ENCODE measurements at regions not wholly inside any gene's neighbourhood (a gene's known extent, or its start where the extent isn't known, plus 50 kb on each side); places are given as distances from the start of the nearest gene placed in this dataset.

DNA sequence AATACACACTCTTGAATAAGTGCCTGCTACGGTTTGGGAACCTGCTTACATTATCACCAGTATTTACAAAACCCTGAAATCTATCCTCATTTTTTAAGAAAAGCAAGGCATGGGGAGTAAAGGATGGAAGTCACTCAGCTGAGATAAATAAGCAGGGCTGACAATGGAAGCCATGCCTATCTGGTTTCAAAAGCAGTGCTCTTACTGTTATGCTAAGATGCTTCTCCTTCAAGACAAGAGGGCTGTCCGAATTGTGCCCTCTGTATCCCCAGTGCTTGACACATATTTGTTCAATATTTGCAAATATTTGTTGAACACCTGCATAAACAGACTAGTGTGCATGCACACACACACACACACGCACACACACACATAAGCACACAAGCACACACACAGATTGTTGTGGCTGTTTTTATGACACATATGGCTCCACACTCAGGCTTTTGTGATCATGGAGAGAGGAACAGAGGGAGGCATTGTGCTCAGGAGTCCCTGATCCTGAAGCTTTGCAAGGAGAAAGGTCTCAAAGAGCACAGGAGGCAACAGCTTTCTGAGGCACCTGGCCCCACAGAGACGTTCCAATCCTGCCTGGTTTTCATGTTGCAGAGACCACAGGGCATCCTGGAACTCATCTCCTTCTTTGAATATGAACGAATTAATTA is 401.6 kb upstream of the CDH11 start:
- TF ChIP-seq, protein P1, sequence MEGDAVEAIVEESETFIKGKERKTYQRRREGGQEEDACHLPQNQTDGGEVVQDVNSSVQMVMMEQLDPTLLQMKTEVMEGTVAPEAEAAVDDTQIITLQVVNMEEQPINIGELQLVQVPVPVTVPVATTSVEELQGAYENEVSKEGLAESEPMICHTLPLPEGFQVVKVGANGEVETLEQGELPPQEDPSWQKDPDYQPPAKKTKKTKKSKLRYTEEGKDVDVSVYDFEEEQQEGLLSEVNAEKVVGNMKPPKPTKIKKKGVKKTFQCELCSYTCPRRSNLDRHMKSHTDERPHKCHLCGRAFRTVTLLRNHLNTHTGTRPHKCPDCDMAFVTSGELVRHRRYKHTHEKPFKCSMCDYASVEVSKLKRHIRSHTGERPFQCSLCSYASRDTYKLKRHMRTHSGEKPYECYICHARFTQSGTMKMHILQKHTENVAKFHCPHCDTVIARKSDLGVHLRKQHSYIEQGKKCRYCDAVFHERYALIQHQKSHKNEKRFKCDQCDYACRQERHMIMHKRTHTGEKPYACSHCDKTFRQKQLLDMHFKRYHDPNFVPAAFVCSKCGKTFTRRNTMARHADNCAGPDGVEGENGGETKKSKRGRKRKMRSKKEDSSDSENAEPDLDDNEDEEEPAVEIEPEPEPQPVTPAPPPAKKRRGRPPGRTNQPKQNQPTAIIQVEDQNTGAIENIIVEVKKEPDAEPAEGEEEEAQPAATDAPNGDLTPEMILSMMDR (IDR thresholded peaks at IDR 0.05; ENCODE audit: low read depth, low read length, poor library complexity, severe bottlenecking) = no peak
- TF ChIP-seq EZH2phosphoT487 (IDR thresholded peaks at IDR 0.05; ENCODE audit: borderline replicate concordance, low read length) = no peak
- Histone ChIP-seq H3K36me3 (ENCODE audit: control insufficient read depth, low read length) (no peaks in the 10 kb centered on the region), H3K79me2 (ENCODE audit: control insufficient read depth, low read length) (no peaks in the 10 kb centered on the region), H3K9me2 (replicated peaks; ENCODE audit: control insufficient read depth, low read length) (no peaks in the 10 kb centered on the region), H3K9me3 (ENCODE audit: control insufficient read depth, insufficient read depth, low read length) (no peaks in the 10 kb centered on the region), H4K20me1 (ENCODE audit: control insufficient read depth, insufficient read depth, low read depth, low read length) (no peaks in the 10 kb centered on the region), H3F3A (ENCODE audit: control insufficient read depth, insufficient read depth) (no peaks in the 10 kb centered on the region), H3K4me3 (ENCODE audit: low read length) (no peak overlapping the region), H3K4me1 (ENCODE audit: control insufficient read depth, low read length) (no peaks in the 10 kb centered on the region), H3K27me3 (ENCODE audit: control insufficient read depth, low read length) (no peaks in the 10 kb centered on the region), H3K4me2 (ENCODE audit: low read length) (no peak overlapping the region), H3K27ac (ENCODE audit: low read depth, low read length) (no peak overlapping the region)

DNA sequence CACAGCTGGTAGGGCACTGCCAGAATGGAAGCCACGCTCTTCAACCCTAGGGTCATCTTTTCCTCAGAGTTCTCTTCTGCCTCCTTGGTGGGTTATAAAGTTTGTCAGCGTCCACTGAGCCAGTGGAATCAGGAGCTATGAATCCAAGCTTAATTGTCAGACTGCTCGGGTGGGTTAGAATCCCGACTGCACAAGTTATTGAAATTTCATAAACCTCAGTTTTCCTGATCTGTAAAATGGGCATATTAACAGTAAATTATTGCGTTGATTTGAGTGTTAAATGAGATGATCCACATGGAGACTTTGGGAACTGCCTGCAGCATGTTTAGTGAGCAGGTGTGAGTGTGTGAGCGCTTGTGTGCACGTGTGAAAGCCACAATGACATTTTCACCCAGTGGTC is 400.5 kb upstream of the CDH11 start:
- Histone ChIP-seq H3K9me3 (ENCODE audit: control insufficient read depth, insufficient read depth, low read length) (no peaks in the 10 kb centered on the region), H3K27ac (ENCODE audit: low read depth, low read length) (no peak overlapping the region), H3K27me3 (ENCODE audit: control insufficient read depth, low read length) (no peaks in the 10 kb centered on the region), H4K20me1 (ENCODE audit: control insufficient read depth, insufficient read depth, low read depth, low read length) (no peaks in the 10 kb centered on the region), H3F3A (ENCODE audit: control insufficient read depth, insufficient read depth) (no peaks in the 10 kb centered on the region), H3K36me3 (ENCODE audit: control insufficient read depth, low read length) (no peaks in the 10 kb centered on the region), H3K4me3 (ENCODE audit: low read length) (no peak overlapping the region), H3K79me2 (ENCODE audit: control insufficient read depth, low read length) (no peaks in the 10 kb centered on the region), H3K9me2 (replicated peaks; ENCODE audit: control insufficient read depth, low read length) (no peaks in the 10 kb centered on the region), H3K4me2 (ENCODE audit: low read length) (no peak overlapping the region), H3K4me1 (ENCODE audit: control insufficient read depth, low read length) (no peaks in the 10 kb centered on the region)
- TF ChIP-seq EZH2phosphoT487 (IDR thresholded peaks at IDR 0.05; ENCODE audit: borderline replicate concordance, low read length) = no peak
- TF ChIP-seq, protein P1 (IDR thresholded peaks at IDR 0.05; ENCODE audit: low read depth, low read length, poor library complexity, severe bottlenecking) = no peak

DNA sequence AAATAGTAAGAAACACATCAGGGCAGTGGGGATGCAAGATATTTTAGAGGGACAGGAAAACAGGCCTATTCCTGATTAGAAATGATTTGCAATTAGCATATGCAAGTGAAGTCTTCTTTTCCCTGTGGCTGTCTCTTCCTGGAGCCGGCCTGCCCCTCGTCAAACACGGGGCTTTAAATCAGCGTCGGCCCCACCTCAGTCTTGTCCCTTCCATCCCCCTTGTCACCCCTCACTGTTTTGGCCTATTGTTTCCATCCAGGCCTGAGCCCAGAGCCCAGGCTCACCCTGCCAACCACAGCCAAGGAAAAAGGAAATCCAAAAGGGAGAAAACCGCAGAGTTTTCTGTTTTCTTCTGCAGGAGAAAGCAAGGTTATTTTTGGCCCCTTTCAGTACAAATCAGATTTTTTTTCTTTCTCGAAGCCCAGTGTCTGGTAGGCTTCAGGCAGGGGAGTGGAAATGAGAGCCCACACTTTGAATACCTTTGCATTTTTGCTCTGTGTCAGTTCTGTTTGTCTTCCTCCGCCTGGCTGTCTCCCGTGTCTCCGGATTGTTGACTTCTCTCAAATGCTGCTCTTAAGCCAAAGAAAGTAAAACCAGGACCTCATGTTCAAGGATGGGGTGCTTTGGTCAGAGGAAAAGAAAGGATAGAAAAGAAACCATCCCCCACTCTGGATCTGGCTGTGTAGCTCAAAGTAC is 399.9 kb upstream of the CDH11 start:
- Histone ChIP-seq H3K27me3 (ENCODE audit: control insufficient read depth, low read length) (no peaks in the 10 kb centered on the region), H4K20me1 (ENCODE audit: control insufficient read depth, insufficient read depth, low read depth, low read length) (no peaks in the 10 kb centered on the region), H3K36me3 (ENCODE audit: control insufficient read depth, low read length) (no peaks in the 10 kb centered on the region), H3F3A (ENCODE audit: control insufficient read depth, insufficient read depth) (no peaks in the 10 kb centered on the region), H3K9me2 (replicated peaks; ENCODE audit: control insufficient read depth, low read length) (no peaks in the 10 kb centered on the region), H3K4me1 (ENCODE audit: control insufficient read depth, low read length) (no peaks in the 10 kb centered on the region), H3K4me2 (ENCODE audit: low read length) (no peak overlapping the region), H3K79me2 (ENCODE audit: control insufficient read depth, low read length) (no peaks in the 10 kb centered on the region), H3K9me3 (ENCODE audit: control insufficient read depth, insufficient read depth, low read length) (no peaks in the 10 kb centered on the region), H3K4me3 (ENCODE audit: low read length) (no peak overlapping the region), H3K27ac (ENCODE audit: low read depth, low read length) (no peak overlapping the region)
- TF ChIP-seq, protein P1 (IDR thresholded peaks at IDR 0.05; ENCODE audit: low read depth, low read length, poor library complexity, severe bottlenecking) = no peak
- TF ChIP-seq EZH2phosphoT487 (IDR thresholded peaks at IDR 0.05; ENCODE audit: borderline replicate concordance, low read length) = no peak

Measured in DOHH2 (cell line).